A549 (cell line): ENCODE measurements at regions not wholly inside any gene's neighbourhood (a gene's known extent, or its start where the extent isn't known, plus 50 kb on each side); places are given as distances from the start of the nearest gene placed in this dataset.

Source experiments
- CHD2 ChIP-seq: fragments of 150-350 bp; IDR thresholded peaks from 2 replicates; pipeline ENCODE4 v1.6.1; 2014; ENCODE audit warnings: low read length; ENCODE audit not compliant: partially characterized antibody
- CHD4 ChIP-seq: fragments of 200-600 bp; sonication (generic); IDR thresholded peaks from 2 replicates; pipeline ENCODE4 v1.6.1; 2016; ENCODE audit warnings: antibody characterized with exemption, mild to moderate bottlenecking, borderline replicate concordance
- CTCF ChIP-seq: fragments of >200 bp; sonication (Bioruptor Twin); formaldehyde crosslinking; IDR thresholded peaks from 3 replicates; pipeline ENCODE4 v1.5.1; 2016
- ELK1 ChIP-seq: fragments of 150-350 bp; IDR thresholded peaks from 2 replicates; pipeline ENCODE4 v1.6.1; 2014; ENCODE audit warnings: low read depth, mild to moderate bottlenecking, low read length
- EP300 ChIP-seq, 2 experiments: fragments of >200 bp; sonication (Bioruptor Twin); formaldehyde crosslinking; IDR thresholded peaks; 2 replicates in 1 of 2; 3 replicates in 1 of 2; pipeline ENCODE4 v1.6.1; 2016 to 2017
- MAFK ChIP-seq: fragments of 450-650 bp; IDR thresholded peaks from 2 replicates; pipeline ENCODE4 v1.6.1; 2014; ENCODE audit not compliant: partially characterized antibody
- USF2 ChIP-seq: fragments of 450-650 bp; IDR thresholded peaks from 2 replicates; pipeline ENCODE4 v1.6.1; 2014; ENCODE audit warnings: antibody characterized with exemption

- TF ChIP-seq CHD2 (no peak), CHD4 (no peak), USF2 (no peak), ELK1 (no peak), CTCF (no peak), EP300 (IDR thresholded peaks at IDR 0.05) (no peak), MAFK (no peak)
Measured at GRCh38 chr7:108997480-108997879, 427.8 kb downstream of the DNAJB9 start.
